ENCODE measurements at regions not wholly inside any gene's neighbourhood (a gene's known extent, or its start where the extent isn't known, plus 50 kb on each side); places are given as distances from the start of the nearest gene placed in this dataset.

DNA sequence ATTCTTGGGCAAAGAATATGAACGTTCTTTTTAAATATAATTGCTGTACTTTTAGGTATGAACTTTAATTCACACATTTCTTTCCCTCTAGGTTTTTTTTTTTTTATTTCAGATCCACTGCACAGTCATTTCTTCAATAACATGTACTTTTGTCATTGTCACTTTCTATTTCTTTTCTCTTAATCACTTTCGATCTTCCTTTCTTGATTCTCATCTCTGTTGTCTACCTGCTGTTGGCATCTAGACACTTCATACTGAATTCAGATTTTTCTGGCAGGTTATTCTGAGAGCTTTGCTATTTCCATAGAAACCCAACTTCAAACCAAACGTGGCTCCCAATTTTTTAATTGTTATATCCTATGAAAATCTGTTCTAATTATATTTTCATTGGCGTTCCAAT is 211.7 kb upstream of the KLF6 start:
- H3K36me3 ChIP-seq (ENCODE audit: control insufficient read depth in 2 of 2, extremely low read depth in 1 of 2, insufficient read depth in 2 of 2, low read length in 2 of 2), result no peaks in the 10 kb centered on the region
- H3K4me2 ChIP-seq (ENCODE audit: control insufficient read depth, extremely low read depth, insufficient read depth, low read depth, low read length), result no peak overlapping the region
- TF ChIP-seq EZH2 (IDR thresholded peaks at IDR 0.05; ENCODE audit: low read length), result no peak
- no peak for TF ChIP-seq CTCF (optimal IDR thresholded peaks at IDR 0.05 in 1 of 3, IDR thresholded peaks at IDR 0.05 in 1 of 3, conservative IDR thresholded peaks at IDR 0.05 in 1 of 3; ENCODE audit: extremely low read depth in 1 of 3, insufficient read depth in 2 of 3, low read length in 3 of 3)
- no peaks in the 10 kb centered on the region for H3K9me3 ChIP-seq (ENCODE audit: control insufficient read depth, low read depth, low read length)
- peaks cover 10% of the 10 kb centered on the region for H3K4me1 ChIP-seq (ENCODE audit: control insufficient read depth, extremely low read depth, insufficient read depth, low read length)
- H3K9ac ChIP-seq (ENCODE audit: control insufficient read depth, extremely low read depth, insufficient read depth, low read length), result no peak overlapping the region
- H3K9me1 ChIP-seq (ENCODE audit: control insufficient read depth, extremely low read depth, insufficient read depth, low read length), result no peaks in the 10 kb centered on the region
- dilution Hi-C loops (cut with MboI; ENCODE audit: extremely low pct_ligation_motif_present, low sequenced_read_pairs), result no loop called here
- H3K79me2 ChIP-seq (ENCODE audit: control insufficient read depth, insufficient read depth, low read length), result no peaks in the 10 kb centered on the region
- no peaks in the 10 kb centered on the region for H3K27me3 ChIP-seq (ENCODE audit: control insufficient read depth, extremely low read depth, insufficient read depth, low read length)
- H4K20me1 ChIP-seq (ENCODE audit: control insufficient read depth, extremely low read depth, insufficient read depth, low read length), result no peaks in the 10 kb centered on the region
- DNase-seq (ENCODE audit: low read depth, low spot score) (no peak), FAIRE-seq (no peak)
- no peak overlapping the region for H2AFZ ChIP-seq (ENCODE audit: control insufficient read depth, low read length)
- H3K27ac ChIP-seq (ENCODE audit: control insufficient read depth, insufficient read depth, low read length), result no peak overlapping the region
- H3K4me3 ChIP-seq (ENCODE audit: control insufficient read depth in 2 of 3, extremely low read depth in 1 of 3, insufficient read depth in 2 of 3, low read depth in 1 of 3, low read length in 3 of 3), result no peak overlapping the region

- no peaks in the 10 kb centered on the region for H4K20me1 ChIP-seq (ENCODE audit: control insufficient read depth, extremely low read depth, insufficient read depth, low read length)
- no peak overlapping the region for H3K4me3 ChIP-seq (ENCODE audit: control insufficient read depth in 2 of 3, extremely low read depth in 1 of 3, insufficient read depth in 2 of 3, low read depth in 1 of 3, low read length in 3 of 3)
- no peaks in the 10 kb centered on the region for H3K9me3 ChIP-seq (ENCODE audit: control insufficient read depth, low read depth, low read length)
- H3K4me2 ChIP-seq (ENCODE audit: control insufficient read depth, extremely low read depth, insufficient read depth, low read depth, low read length), result peak overlapping the region; percentile 27
- no peaks in the 10 kb centered on the region for H3K36me3 ChIP-seq (ENCODE audit: control insufficient read depth in 2 of 2, extremely low read depth in 1 of 2, insufficient read depth in 2 of 2, low read length in 2 of 2)
- H3K79me2 ChIP-seq (ENCODE audit: control insufficient read depth, insufficient read depth, low read length), result no peaks in the 10 kb centered on the region
- H3K27ac ChIP-seq (ENCODE audit: control insufficient read depth, insufficient read depth, low read length), result no peak overlapping the region
- dilution Hi-C loops (cut with MboI; ENCODE audit: extremely low pct_ligation_motif_present, low sequenced_read_pairs), result no loop called here
- no peak for TF ChIP-seq CTCF (optimal IDR thresholded peaks at IDR 0.05 in 1 of 3, IDR thresholded peaks at IDR 0.05 in 1 of 3, conservative IDR thresholded peaks at IDR 0.05 in 1 of 3; ENCODE audit: extremely low read depth in 1 of 3, insufficient read depth in 2 of 3, low read length in 3 of 3)
- TF ChIP-seq EZH2 (IDR thresholded peaks at IDR 0.05; ENCODE audit: low read length), result no peak
- peak overlapping the region; percentile 11 for H2AFZ ChIP-seq (ENCODE audit: control insufficient read depth, low read length)
- FAIRE-seq (peak; percentile 69), DNase-seq (ENCODE audit: low read depth, low spot score) (no peak)
- no peaks in the 10 kb centered on the region for H3K27me3 ChIP-seq (ENCODE audit: control insufficient read depth, extremely low read depth, insufficient read depth, low read length)
- no peaks in the 10 kb centered on the region for H3K9me1 ChIP-seq (ENCODE audit: control insufficient read depth, extremely low read depth, insufficient read depth, low read length)
- peaks cover 10% of the 10 kb centered on the region for H3K4me1 ChIP-seq (ENCODE audit: control insufficient read depth, extremely low read depth, insufficient read depth, low read length)
- no peak overlapping the region for H3K9ac ChIP-seq (ENCODE audit: control insufficient read depth, extremely low read depth, insufficient read depth, low read length)
Measured at GRCh38 chr10:3995302-3996210, 210.5 kb upstream of the KLF6 start.

Data from keratinocyte (primary cell).